B cell (primary cell): ENCODE measurements at regions not wholly inside any gene's neighbourhood (a gene's known extent, or its start where the extent isn't known, plus 50 kb on each side); places are given as distances from the start of the nearest gene placed in this dataset.
"Not testable (repeated sequence)": the region's sequence is repeated elsewhere in the genome, so short reads cannot be mapped to it uniquely, and the experiment has no call there.

ENCODE experiments used
- ATAC-seq: fragments of 200-7000 bp; cut with Tn5 transposase; one replicate; pipeline ENCODE4 v1.10.0; 2021; ENCODE audit warnings: low read depth, mild to moderate bottlenecking, moderate number of reproducible peaks, moderate library complexity
- CTCF ChIA-PET: fragments of 350-600 bp; sonication (Branson Sonifier 250); formaldehyde crosslinking; loops from one replicate; lab custom pipeline; 2021; ENCODE audit warnings: antibody characterized with exemption, inconsistent platforms; lab: Charles Lee
- POLR2A ChIA-PET: fragments of 350-600 bp; sonication (Branson Sonifier 250); formaldehyde crosslinking; loops from one replicate; lab custom pipeline; 2021; ENCODE audit warnings: antibody characterized with exemption; lab: Charles Lee
- DNase-seq: peaks from one replicate; pipeline ENCODE4 v3.0.0; 2013
- H2AFZ ChIP-seq: 2 replicates; pipeline ENCODE4 v1.6.1; 2012; ENCODE audit warnings: mild to moderate bottlenecking, low read depth, low read length; ENCODE audit not compliant: insufficient read depth, poor library complexity, severe bottlenecking
- H3K27ac ChIP-seq, 2 donors: 1 replicate in 1 of 2; 2 replicates in 1 of 2; pipeline ENCODE4 v1.5.1; 2012 to 2013; ENCODE audit warnings: low read length in 2 of 2, mild to moderate bottlenecking in 2 of 2, moderate library complexity in 1 of 2
- H3K27me3 ChIP-seq, 4 experiments: fragments of 200-600 bp in 1 of 4; sonication (generic) in 1 of 4; replicated peaks in 1 of 4; 1 replicate in 2 of 4; 2 replicates in 2 of 4; pipeline versions ENCODE4 v1.6.1 to v1.7.0; 2013 to 2016; ENCODE audit warnings: low read length in 3 of 4, mild to moderate bottlenecking in 2 of 4, mixed read lengths in 1 of 4, moderate library complexity in 1 of 4; ENCODE audit not compliant: insufficient read depth in 4 of 4, control insufficient read depth in 3 of 4; ENCODE audit errors: control extremely low read depth in 1 of 4
- H3K36me3 ChIP-seq, 2 experiments: replicated peaks in 1 of 2; 1 replicate in 1 of 2; 2 replicates in 1 of 2; pipeline versions ENCODE4 v1.6.1 to v1.7.1; 2013; ENCODE audit warnings: low read length in 1 of 2; ENCODE audit not compliant: insufficient read depth in 2 of 2, control insufficient read depth in 1 of 2; ENCODE audit errors: control extremely low read depth in 1 of 2, extremely low read depth in 1 of 2
- H3K4me1 ChIP-seq, 2 donors: fragments of 200-600 bp in 1 of 2; sonication (generic) in 1 of 2; 1 replicate in 1 of 2; 2 replicates in 1 of 2; pipeline versions ENCODE4 v1.5.1 to v1.6.1; 2013 to 2017; ENCODE audit warnings: low read length in 2 of 2; ENCODE audit not compliant: control insufficient read depth in 2 of 2, insufficient read depth in 2 of 2
- H3K4me2 ChIP-seq: replicated peaks from 2 replicates; pipeline ENCODE3; 2012; ENCODE audit warnings: mild to moderate bottlenecking, low read depth, low read length; ENCODE audit not compliant: poor library complexity, severe bottlenecking
- H3K4me3 ChIP-seq, 5 experiments: fragments of 200-600 bp in 1 of 5; sonication (generic) in 1 of 5; 1 replicate in 3 of 5; 2 replicates in 2 of 5; pipeline versions ENCODE4 v1.5.1 to v1.7.0; 2011 to 2016; ENCODE audit warnings: low read length in 4 of 5, mild to moderate bottlenecking in 4 of 5, low read depth in 2 of 5, control low read depth in 1 of 5, moderate library complexity in 1 of 5; ENCODE audit not compliant: insufficient read depth in 1 of 5; ENCODE audit errors: control extremely low read depth in 1 of 5, extremely low read depth in 1 of 5
- H3K79me2 ChIP-seq: fragments of 200-600 bp; sonication (generic); one replicate; pipeline ENCODE4 v1.6.0; 2016; ENCODE audit warnings: low read length; ENCODE audit not compliant: control insufficient read depth, insufficient read depth
- H3K9ac ChIP-seq: fragments of 200-600 bp; sonication (generic); 2 replicates; pipeline ENCODE4 v1.6.1; 2017; ENCODE audit warnings: mild to moderate bottlenecking, low read length, moderate library complexity
- H3K9me3 ChIP-seq, 3 donors: one replicate each; pipeline versions ENCODE4 v1.6.1 to v1.7.1; 2013; ENCODE audit warnings: low read length in 2 of 3; ENCODE audit not compliant: control insufficient read depth in 2 of 3, insufficient read depth in 1 of 3; ENCODE audit errors: control extremely low read depth in 1 of 3
- H4K20me1 ChIP-seq: 2 replicates; pipeline ENCODE4 v1.6.0; 2012; ENCODE audit warnings: mild to moderate bottlenecking, low read length; ENCODE audit not compliant: insufficient read depth, control insufficient read depth, poor library complexity, severe bottlenecking
- H3K27ac Mint-ChIP-seq: one replicate; pipeline ENCODE4 v1.8.0; 2021; ENCODE audit warnings: mixed read lengths
- H3K27me3 Mint-ChIP-seq: one replicate; pipeline ENCODE4 v1.8.0; 2021; ENCODE audit warnings: mixed read lengths
- H3K4me1 Mint-ChIP-seq: one replicate; pipeline ENCODE4 v1.8.0; 2021; ENCODE audit warnings: mixed read lengths
- H3K4me3 Mint-ChIP-seq: one replicate; pipeline ENCODE4 v1.8.0; 2021; ENCODE audit warnings: mixed read lengths
- H3K9me3 Mint-ChIP-seq: one replicate; pipeline ENCODE4 v1.8.0; 2022; ENCODE audit warnings: mixed read lengths; ENCODE audit not compliant: insufficient read depth
- CTCF ChIP-seq: fragments of 200-600 bp; IDR thresholded peaks from one replicate; pipeline ENCODE4 v1.8.0; 2022; ENCODE audit warnings: antibody characterized with exemption, mild to moderate bottlenecking
- EZH2 ChIP-seq: IDR thresholded peaks from 2 replicates; pipeline ENCODE4 v1.6.1; 2012; ENCODE audit warnings: borderline replicate concordance, low read depth, mild to moderate bottlenecking, moderate library complexity, low read length; ENCODE audit not compliant: insufficient read depth, poor library complexity, severe bottlenecking
- WGBS: methylation state at CpG from one replicate; pipeline ENCODE4 v1.1.5; 2013; ENCODE audit warnings: missing lambda C conversion rate; ENCODE audit not compliant: insufficient coverage; 5-methylcytosine and 5-hydroxymethylcytosine counted together
- intact Hi-C: fragments of 100-400 bp; cut with micrococcal nuclease; formaldehyde crosslinking; loops from one replicate; pipeline ENCODE4 v1.10.0; 2022

DNA sequence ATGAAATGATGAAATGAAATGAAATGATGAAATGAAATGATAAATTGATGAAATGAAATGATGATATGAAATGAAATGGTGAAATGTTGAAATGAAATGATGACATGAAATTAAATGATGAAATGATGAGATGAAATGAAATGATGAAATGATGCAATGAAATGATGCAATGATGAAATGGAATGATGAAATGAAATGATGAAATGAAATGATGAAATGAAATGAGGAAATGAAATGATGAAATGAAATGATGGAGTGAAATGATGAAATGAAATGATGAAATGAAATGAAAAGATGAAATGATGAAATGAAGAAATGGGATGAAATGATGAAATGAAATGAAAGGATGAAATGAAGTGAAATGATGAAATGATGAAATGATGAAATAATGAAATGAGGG lies 558.9 kb downstream of the TP53TG3F start:
- H3K4me1 Mint-ChIP-seq, POLR2A ChIA-PET, intact Hi-C loops: not testable (repeated sequence)

GRCh38 chr16:34050787-34051320 lies 591.4 kb downstream of the TP53TG3F start:
- no peak overlapping the region for H3K4me3 ChIP-seq
- intact Hi-C loops, result no loop called here
- no peak overlapping the region for H3K4me3 Mint-ChIP-seq
- TF ChIP-seq EZH2 (no peak), CTCF (no peak)
- DNase-seq (no peak), ATAC-seq (no peak)
- H3K27ac ChIP-seq, result no peak overlapping the region
- H3K4me1 ChIP-seq, result no peaks in the 10 kb centered on the region
- H3K9ac ChIP-seq, result no peak overlapping the region
- H3K27me3 ChIP-seq, result no peaks in the 10 kb centered on the region
- no peaks in the 10 kb centered on the region for H4K20me1 ChIP-seq
- no peak overlapping the region for H3K27ac Mint-ChIP-seq
- no peaks in the 10 kb centered on the region for H3K36me3 ChIP-seq
- H3K27me3 Mint-ChIP-seq, result no peaks in the 10 kb centered on the region
- H2AFZ ChIP-seq, result no peak overlapping the region
- WGBS, result 60% methylated on average over 42 of the region's 42 CpGs
- CTCF ChIA-PET, result no interaction called here
- no peaks in the 10 kb centered on the region for H3K4me1 Mint-ChIP-seq
- H3K79me2 ChIP-seq, result no peaks in the 10 kb centered on the region
- peaks cover 11% of the 10 kb centered on the region for H3K9me3 Mint-ChIP-seq
- POLR2A ChIA-PET, result no interaction called here
- H3K9me3 ChIP-seq, result peaks cover 0 to 20% (median 2%) of the 10 kb centered on the region in 3 donors
- no peak overlapping the region for H3K4me2 ChIP-seq

More for the DNA sequence above, 558.9 kb downstream of the TP53TG3F start:
- peaks cover 0 to 13% (median 0%) of the 10 kb centered on the region in 3 donors for H3K9me3 ChIP-seq
- H3K4me3 Mint-ChIP-seq, H3K9me3 Mint-ChIP-seq, H3K4me3 ChIP-seq, ATAC-seq, H3K4me1 ChIP-seq, H3K79me2 ChIP-seq, CTCF ChIA-PET, H4K20me1 ChIP-seq, DNase-seq, H3K27me3 Mint-ChIP-seq, H3K27me3 ChIP-seq, H3K27ac Mint-ChIP-seq, H2AFZ ChIP-seq, H3K27ac ChIP-seq, H3K4me2 ChIP-seq, H3K36me3 ChIP-seq, H3K9ac ChIP-seq: not testable (repeated sequence)
